ENCODE measurements at regions not wholly inside any gene's neighbourhood (a gene's known extent, or its start where the extent isn't known, plus 50 kb on each side); places are given as distances from the start of the nearest gene placed in this dataset.
"Not testable (repeated sequence)": the region's sequence is repeated elsewhere in the genome, so short reads cannot be mapped to it uniquely, and the experiment has no call there.

DNA sequence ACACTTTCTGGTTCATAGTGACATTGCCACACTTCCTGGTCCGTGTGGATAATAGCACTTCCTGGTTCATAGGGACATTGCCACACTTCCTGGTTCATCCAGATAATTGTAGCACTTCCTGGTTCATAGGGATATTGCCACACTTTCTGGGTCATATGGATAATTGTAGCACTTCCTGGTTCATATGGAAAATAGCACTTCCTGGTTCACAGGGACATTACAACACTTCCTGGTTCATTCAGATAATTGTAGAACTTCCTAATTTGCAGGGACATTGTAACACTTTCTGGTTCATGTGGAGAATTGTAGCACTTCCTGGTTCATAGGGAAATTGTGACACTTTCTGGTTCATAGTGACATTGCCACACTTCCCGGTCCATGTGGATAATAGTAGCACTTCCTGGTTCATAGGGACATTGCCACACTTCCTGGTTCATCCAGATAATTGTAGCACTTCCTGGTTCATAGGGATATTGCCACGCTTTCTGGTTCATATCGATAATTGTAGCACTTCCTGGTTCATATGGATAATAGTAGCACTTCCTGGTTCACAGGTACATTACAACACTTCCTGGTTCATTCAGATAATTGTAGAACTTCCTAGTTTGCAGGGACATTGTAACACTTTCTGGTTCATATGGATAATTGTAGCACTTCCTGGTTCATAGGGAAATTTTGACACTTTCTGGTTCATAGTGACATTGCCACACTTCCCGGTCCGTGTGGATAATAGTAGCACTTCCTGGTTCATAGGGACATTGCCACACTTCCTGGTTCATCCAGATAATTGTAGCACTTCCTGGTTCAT lies 60.0 kb upstream of the CD99 start:
- H3K27ac ChIP-seq (ENCODE audit: low read depth, low read length); CTCF ChIA-PET (ENCODE audit: partially characterized antibody); H4K91ac ChIP-seq (replicated peaks; ENCODE audit: insufficient read length, low read length); H3K56ac ChIP-seq (replicated peaks; ENCODE audit: insufficient read length, low read depth, low read length); H2BK5ac ChIP-seq (ENCODE audit: low read depth, low read length); H2BK12ac ChIP-seq (ENCODE audit: low read depth, low read length); H2AFZ ChIP-seq (ENCODE audit: low read length); H3K4ac ChIP-seq (replicated peaks; ENCODE audit: insufficient read length, low read depth, low read length); H3K23ac ChIP-seq (ENCODE audit: insufficient read length); H3K4me2 ChIP-seq (ENCODE audit: insufficient read depth in 1 of 2, low read depth in 2 of 2, low read length in 2 of 2); POLR2A ChIA-PET (ENCODE audit: partially characterized antibody); H3K4me1 ChIP-seq (replicated peaks in 1 of 4; ENCODE audit: control insufficient read depth in 3 of 4, insufficient read depth in 4 of 4, low read length in 3 of 4); H4K8ac ChIP-seq (ENCODE audit: extremely low read depth, insufficient read depth, low read length); H2BK20ac ChIP-seq (ENCODE audit: low read length); H4K5ac ChIP-seq (ENCODE audit: insufficient read length, low read depth, low read length); FAIRE-seq; H3K27me3 ChIP-seq (replicated peaks in 1 of 4; ENCODE audit: control insufficient read depth in 3 of 4, extremely low read depth in 1 of 4, insufficient read depth in 3 of 4, low read length in 3 of 4); H3K79me1 ChIP-seq (ENCODE audit: low read depth, low read length); H2BK120ac ChIP-seq (replicated peaks; ENCODE audit: low read depth, low read length); H3K14ac ChIP-seq (ENCODE audit: insufficient read length); H4K20me1 ChIP-seq (replicated peaks in 1 of 2; ENCODE audit: control insufficient read depth in 1 of 2, insufficient read depth in 2 of 2, low read length in 2 of 2); H3K23me2 ChIP-seq (ENCODE audit: low read depth, low read length); H2BK15ac ChIP-seq (ENCODE audit: low read length); DNase-seq (ENCODE audit: low read depth in 1 of 2, low spot score in 2 of 2); H3K9me3 ChIP-seq (ENCODE audit: insufficient read depth in 2 of 2, low read depth in 1 of 2, low read length in 1 of 2); H3K18ac ChIP-seq (ENCODE audit: extremely low read depth, low read length); H3K9ac ChIP-seq (replicated peaks in 1 of 4; ENCODE audit: extremely low read depth in 1 of 4, low read depth in 3 of 4, low read length in 3 of 4); H3K4me3 ChIP-seq (ENCODE audit: extremely low read depth in 1 of 4, insufficient read depth in 2 of 4, low read depth in 3 of 4, low read length in 4 of 4); H3K79me2 ChIP-seq (ENCODE audit: control insufficient read depth in 1 of 2, insufficient read depth in 2 of 2, low read length in 2 of 2); H2AK5ac ChIP-seq (ENCODE audit: low read depth, low read length): not testable (repeated sequence)
- H3K36me3 ChIP-seq (ENCODE audit: control insufficient read depth in 2 of 4, insufficient read depth in 4 of 4, low read length in 3 of 4), result peaks cover 4 to 47% (median 31%) of the 10 kb centered on the region in 4 experiments; a peak in 7 of 8 replicates
- TF ChIP-seq EGR1 (IDR thresholded peaks at IDR 0.05; ENCODE audit: borderline replicate concordance, low read depth, low read length), result 0 out of 2 replicates have a peak, but pooled peaks have one; percentile 11
- 92% methylated on average over 6 of the region's 6 CpGs; no CpG with 5 or more reads in 1 of the 2 experiments for WGBS, 2 experiments (ENCODE audit: extremely low coverage in 1 of 2, insufficient coverage in 1 of 2, insufficient read length in 1 of 2, insufficient replicate concordance in 2 of 2, low coverage in 1 of 2, low lambda C conversion rate in 2 of 2, missing lambda C conversion rate in 1 of 2)
